Activated CD4-positive, alpha-beta T cell treated with anti-CD3 and anti-CD28 coated beads, Interleukin-2, amount 50 U/mL, for 24 hours (primary cell): ENCODE measurements at regions not wholly inside any gene's neighbourhood (a gene's known extent, or its start where the extent isn't known, plus 50 kb on each side); places are given as distances from the start of the nearest gene placed in this dataset.
"Not testable (repeated sequence)": the region's sequence is repeated elsewhere in the genome, so short reads cannot be mapped to it uniquely, and the experiment has no call there.

Source experiments
- DNase-seq, 2 donors: peaks; one replicate each; pipeline ENCODE4 v3.0.0-alpha.2; 2020; ENCODE audit warnings: low read depth in 1 of 2, low spot score in 1 of 2

GRCh38 chr2:238502088-238502810, 75.5 kb downstream of the ASB1 start:
- DNase-seq, result no peak

DNA sequence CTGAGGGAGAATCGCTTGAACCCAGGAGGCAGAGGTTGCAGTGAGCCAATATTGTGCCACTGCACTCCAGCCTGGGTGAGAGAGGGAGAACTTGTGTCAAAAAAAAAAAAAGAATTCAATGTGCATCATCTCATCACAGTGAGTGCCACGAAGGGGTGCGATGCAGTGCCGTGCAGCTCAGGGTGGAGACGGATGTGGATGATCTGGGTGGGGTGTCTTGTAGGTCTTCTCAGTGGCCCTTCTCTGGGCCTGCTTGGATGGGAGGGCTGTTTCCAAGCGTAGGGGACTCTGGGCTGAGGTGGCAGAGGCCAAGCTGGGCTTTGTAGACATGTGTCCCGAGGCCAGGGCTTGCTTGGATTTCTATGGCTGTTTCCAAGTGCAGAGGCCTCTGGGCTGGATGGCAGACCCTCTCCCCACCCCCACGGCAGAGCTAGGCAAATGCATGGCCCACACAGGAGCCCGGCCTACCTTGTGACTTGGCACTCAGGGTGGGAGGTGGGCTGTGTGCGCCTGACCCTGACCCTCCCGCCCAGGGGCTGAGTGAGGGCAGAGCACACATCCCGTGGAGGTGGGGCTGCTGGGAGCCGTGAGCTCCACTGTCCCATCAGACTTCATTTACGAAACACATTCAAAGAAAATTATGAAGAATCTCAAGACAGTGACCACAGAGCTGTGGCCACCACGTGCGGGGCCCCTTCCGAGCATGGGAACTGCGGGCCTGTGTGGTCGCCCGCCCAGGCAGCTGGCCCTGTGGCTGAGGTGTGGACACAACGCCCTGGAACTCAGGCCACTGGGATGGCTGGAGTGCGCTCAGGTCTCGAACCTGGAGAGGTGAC, 76.4 kb downstream of the ASB1 start:
- DNase-seq, result no peak

GRCh38 chr2:238504181-238504931, 77.6 kb downstream of the ASB1 start:
- DNase-seq, result no peak

DNA sequence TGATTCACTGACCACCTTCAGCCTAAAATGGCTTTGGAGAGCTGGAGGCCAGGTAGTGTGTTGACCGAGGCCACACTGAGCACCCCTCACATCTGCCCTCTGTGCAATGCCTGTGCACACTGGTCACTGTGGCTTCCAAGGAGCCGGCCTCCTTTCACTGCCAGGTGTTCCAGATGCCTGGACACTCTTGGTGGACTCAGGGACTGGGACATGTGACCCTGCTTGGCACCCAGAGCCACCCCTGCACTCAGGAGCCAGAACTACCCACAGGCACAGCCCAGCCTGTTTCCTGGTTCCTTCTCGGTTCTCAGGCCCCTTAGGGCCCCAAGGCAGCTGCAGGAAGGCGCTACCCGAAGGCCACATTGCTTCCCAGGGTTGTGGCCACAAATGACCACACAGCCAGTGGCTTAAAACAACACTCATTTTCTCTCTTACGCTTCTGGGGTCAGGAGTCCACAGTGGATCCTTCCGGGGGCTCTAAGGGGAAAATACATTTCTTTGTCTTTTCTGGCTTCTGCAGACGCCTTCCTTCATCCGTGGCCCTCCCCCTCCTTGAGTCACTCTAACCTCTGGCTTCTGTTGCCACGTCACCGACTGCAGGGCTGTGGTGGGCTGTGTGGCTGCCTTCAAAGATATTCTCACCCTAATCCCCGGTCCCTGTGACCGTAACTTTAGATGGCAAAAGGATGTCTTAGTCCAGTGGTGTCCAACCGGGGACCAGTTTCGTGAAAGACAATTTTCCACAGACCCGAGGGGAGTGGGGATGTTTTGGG, 78.6 kb downstream of the ASB1 start:
- DNase-seq, result no peak

DNA sequence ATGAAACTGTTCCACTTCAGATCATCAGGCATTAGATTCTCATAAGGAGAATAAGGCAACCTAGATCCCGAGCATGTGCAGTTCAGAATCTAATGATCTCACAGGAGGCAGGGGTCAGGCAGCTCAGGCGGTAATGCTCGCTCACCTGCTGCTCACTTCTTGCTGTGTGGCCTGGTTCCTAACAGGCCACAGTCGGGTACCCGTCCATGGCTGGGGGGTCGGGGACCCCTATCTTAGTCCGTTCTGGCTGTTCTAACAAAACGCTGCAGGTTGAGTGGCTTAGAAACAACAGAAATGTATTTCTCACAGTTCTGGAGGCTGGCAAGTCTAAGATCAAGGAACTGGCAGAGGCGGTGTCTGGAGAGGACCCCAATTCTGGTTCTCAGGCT, 79.2 kb downstream of the ASB1 start:
- DNase-seq, result no peak

- DNase-seq, result no peak
Measured at GRCh38 chr2:238506371-238507068, 79.8 kb downstream of the ASB1 start.

GRCh38 chr2:238507836-238508235, 81.1 kb downstream of the ASB1 start:
- DNase-seq, result no peak

GRCh38 chr2:238509151-238509835, 82.6 kb downstream of the ASB1 start:
- DNase-seq, result no peak

DNA sequence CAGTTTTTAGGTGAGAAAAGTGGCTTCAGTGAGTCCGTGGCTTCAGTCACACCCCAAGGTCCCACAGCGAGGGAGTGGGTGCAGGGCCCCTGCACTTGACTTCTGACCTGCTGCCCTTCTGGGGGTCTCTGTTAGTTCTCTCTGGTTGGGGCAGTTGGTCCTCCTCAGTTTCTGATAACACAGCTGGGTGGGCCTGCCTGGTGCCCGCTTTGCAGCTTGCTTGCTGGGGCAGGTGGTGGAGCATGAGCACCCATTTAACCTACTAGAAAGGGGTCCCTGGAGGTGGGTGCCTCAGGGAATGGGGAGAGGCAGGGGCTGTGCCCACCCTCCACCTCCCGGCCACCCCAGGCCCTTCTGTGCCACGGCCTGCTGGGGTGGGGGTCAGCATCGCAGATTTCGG, 83.2 kb downstream of the ASB1 start:
- no peak for DNase-seq

GRCh38 chr2:238510911-238511613, 84.3 kb downstream of the ASB1 start:
- DNase-seq, result no peak

GRCh38 chr2:238511614-238511950, 84.9 kb downstream of the ASB1 start:
- DNase-seq, result no peak

- DNase-seq, result no peak
Measured at GRCh38 chr2:238512247-238512867, 85.6 kb downstream of the ASB1 start.

DNA sequence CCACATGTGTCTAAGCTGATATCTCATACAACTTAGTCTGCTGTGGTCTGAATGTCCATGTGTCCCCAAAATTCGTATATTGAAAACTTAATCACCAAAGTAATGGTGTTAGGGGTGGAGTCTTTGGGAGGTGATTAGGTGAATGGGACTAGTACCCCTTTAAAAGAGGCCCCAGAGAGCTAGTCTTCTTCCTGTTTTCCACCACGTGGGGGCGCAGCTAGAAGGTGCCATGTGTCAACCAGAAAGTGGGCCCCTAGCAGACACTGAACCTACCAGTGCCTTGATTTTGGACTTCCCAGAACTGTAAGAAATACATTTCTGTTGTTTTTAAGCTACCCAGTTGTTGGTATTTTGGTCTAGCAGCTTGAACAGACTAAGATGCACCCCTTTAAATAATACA, 86.6 kb downstream of the ASB1 start:
- peak in 1 of 2 donors; percentile 13 for DNase-seq

DNA sequence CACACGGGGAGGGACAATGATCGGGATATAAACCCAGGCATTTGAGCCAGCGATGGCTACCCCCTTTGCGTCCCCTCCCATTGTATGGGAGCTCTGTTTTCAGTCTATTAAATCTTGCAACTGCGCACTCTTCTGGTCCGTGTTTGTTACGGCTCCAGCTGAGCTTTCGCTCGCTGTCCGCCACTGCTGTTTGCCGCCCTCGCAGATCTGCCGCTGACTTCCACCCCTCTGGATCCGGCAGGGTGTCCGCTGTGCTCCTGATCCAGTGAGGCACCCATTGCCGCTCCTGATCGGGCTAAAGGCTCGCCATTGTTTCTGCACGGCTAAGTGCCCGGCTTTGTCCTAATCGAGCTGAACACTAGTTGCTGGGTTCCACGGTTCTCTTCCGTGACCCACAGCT, 87.3 kb downstream of the ASB1 start:
- not testable (repeated sequence) for DNase-seq

- no peak for DNase-seq
Measured at GRCh38 chr2:238515377-238515776, 88.7 kb downstream of the ASB1 start.

DNA sequence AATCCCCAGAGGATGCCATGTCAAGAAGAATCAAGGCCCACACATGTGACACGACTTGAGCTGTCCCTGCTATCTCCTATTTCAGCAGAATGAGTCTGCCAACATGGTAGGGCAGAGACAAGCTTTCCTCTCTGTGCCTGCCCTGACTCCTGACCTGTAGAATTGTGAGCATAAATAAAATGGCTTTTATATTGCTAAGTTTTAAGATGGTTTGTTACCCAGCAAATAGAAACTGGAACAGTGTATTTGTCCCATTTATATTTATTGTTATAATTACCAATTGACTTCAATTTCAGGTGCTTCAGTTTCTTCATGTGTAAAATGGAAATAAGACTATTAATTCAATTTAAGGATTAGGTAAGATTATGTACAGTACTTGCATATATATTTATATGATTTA, 90.5 kb downstream of the ASB1 start:
- DNase-seq, result no peak

GRCh38 chr2:238518172-238518820, 91.6 kb downstream of the ASB1 start:
- no peak for DNase-seq

- no peak for DNase-seq
Measured at GRCh38 chr2:238518821-238519186, 92.1 kb downstream of the ASB1 start.
